GM12864 (cell line): ENCODE measurements at regions not wholly inside any gene's neighbourhood (a gene's known extent, or its start where the extent isn't known, plus 50 kb on each side); places are given as distances from the start of the nearest gene placed in this dataset.

Source experiments
- DNase-seq: peaks from one replicate; pipeline ENCODE4 v3.0.0-alpha.2; 2011; ENCODE audit warnings: low read depth
- H3K4me3 ChIP-seq: 2 replicates; pipeline ENCODE4 v1.5.1; 2011; ENCODE audit warnings: mild to moderate bottlenecking, low read depth, low read length, control low read depth
- TF ChIP-seq, protein P1 (sequence below): IDR thresholded peaks from 2 replicates; pipeline ENCODE4 v1.5.1; 2011; ENCODE audit warnings: low read depth, mild to moderate bottlenecking, moderate library complexity, low read length, control low read depth, inconsistent platforms; ENCODE audit errors: missing control alignments

DNA sequence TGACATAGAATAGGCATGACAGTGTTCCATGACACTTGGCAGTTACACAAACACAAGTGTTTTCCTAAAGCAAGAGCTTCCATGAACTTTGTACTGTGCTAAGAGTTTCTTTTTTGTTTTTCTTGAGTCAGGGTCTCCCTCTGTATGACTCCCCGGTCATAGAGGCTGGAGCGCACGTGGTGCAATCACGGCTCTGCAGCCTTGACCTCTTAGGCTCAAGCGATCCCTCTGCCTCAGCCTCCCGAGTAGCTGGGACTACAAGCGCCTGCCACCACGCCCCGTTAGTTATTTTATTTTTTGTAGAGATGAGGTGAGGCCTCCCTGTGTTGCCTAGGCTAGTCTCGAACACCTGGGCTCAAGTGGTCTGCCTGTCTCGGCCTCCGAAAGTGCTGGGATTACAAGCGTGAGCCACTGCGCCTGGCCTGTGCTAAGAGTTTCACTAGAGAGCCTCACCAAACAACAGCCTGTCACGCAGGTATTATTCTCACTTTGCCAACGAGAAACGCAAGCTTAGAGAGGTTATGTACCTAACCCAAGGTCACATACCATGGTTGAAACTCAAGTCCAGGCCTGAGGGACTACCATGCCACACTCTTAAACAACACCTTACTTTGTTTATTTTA is 355.9 kb downstream of the KLF12 start:
- TF ChIP-seq, protein P1, sequence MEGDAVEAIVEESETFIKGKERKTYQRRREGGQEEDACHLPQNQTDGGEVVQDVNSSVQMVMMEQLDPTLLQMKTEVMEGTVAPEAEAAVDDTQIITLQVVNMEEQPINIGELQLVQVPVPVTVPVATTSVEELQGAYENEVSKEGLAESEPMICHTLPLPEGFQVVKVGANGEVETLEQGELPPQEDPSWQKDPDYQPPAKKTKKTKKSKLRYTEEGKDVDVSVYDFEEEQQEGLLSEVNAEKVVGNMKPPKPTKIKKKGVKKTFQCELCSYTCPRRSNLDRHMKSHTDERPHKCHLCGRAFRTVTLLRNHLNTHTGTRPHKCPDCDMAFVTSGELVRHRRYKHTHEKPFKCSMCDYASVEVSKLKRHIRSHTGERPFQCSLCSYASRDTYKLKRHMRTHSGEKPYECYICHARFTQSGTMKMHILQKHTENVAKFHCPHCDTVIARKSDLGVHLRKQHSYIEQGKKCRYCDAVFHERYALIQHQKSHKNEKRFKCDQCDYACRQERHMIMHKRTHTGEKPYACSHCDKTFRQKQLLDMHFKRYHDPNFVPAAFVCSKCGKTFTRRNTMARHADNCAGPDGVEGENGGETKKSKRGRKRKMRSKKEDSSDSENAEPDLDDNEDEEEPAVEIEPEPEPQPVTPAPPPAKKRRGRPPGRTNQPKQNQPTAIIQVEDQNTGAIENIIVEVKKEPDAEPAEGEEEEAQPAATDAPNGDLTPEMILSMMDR, result no peak
- no peak overlapping the region for H3K4me3 ChIP-seq
- DNase-seq, result no peak

DNA sequence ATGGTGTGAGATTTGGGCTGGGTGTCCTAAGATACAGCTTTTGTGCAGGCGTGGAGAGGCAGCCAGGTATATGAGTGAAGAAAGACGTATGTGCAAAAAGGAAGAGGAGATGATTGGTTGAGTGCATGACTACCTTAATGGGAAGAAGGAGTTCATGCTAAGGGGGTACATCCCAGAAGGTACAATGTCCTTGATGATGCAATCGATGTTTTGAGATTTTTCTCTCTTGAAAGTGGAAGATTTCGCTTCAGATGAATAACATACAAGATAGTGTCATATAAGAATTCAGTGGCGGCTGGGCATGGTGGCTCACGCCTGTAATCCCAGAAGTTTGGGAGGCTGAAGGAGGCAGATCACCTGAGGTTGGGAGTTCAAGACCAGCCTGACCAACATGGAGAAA is 357.1 kb downstream of the KLF12 start:
- DNase-seq, result no peak
- H3K4me3 ChIP-seq, result no peak overlapping the region
- TF ChIP-seq, protein P1, result no peak

DNA sequence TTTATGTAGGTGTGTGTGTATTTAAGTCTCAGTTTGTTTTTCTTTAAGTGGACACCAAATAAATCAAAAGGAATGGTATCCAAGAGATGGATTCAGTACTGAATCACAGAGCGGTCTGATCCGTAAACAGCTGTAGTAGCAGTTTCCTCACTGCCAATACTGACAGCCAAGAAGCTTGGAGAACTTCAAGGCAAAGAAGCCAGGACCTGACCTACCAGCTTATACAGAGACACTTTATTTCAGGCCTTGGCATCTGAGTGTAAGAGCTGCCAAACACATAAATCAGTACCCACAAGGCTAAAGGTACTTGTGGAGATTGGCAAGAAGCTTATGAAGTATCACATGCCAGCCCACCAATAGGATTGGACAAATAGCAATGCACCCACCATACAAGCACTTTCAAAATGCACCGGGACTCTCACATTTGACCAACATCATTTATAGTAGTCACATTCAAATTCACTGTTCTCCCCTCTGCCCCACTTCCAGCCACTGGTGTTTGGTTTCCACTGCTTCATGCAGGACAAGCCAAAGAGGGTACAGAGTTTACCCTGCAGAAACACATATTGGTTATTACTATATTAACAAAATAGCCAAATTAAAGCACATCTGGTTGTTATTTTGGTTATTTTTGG is 357.9 kb downstream of the KLF12 start:
- TF ChIP-seq, protein P1, result no peak
- no peak for DNase-seq
- no peak overlapping the region for H3K4me3 ChIP-seq

DNA sequence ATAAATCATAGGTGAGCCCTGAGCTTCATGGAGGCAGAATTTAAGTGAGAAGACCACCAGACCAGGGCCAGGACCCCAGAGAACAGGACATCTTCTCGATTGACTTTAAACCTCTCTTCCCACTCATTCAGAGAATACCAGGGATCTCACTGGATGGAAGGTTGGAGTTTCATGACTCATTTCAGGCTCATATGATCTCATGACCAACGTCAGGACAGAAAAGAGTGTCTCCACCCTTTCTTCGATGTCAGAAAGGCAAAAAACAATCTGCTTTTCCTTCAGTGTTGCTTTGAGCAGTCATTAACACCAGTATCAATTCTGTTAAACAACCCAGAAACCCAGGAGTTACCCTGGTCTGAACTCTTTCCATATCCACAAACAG is 361.0 kb downstream of the KLF12 start:
- H3K4me3 ChIP-seq, result no peak overlapping the region
- TF ChIP-seq, protein P1, result no peak
- no peak for DNase-seq

DNA sequence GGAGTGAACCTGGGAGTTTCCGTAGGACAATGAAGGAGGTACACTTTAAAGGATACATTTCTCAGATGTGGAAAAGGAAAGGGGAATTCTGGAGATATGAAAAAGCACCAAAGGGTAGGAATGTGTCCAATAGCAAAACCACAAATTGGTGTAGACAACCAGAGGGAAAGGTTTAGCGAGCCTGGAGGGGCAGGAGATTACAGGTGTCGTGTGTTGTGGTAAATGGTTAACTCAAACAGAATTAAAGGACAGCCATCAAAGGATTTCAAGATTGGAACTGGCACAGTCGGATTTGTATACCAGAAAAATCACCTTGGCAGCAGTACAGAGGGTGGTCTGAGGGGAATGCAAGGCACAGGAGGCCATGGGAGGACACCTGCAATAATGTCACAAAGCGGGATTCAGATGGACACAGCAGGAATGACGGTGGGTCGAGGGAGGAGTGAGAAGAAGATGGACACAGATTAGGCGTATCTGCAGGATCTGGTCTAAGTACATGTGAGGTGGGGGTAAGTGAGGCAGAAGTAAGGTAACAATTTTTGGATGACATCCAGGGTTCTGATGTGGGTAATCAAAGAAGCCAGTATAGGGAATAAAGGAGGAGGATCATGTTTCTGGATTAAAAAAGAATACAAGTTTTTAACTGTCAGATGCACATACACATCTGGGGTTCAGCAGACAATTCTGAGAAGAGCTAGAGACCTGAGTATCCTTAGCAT is 361.6 kb downstream of the KLF12 start:
- H3K4me3 ChIP-seq, result no peak overlapping the region
- no peak for DNase-seq
- TF ChIP-seq, protein P1, result no peak

DNA sequence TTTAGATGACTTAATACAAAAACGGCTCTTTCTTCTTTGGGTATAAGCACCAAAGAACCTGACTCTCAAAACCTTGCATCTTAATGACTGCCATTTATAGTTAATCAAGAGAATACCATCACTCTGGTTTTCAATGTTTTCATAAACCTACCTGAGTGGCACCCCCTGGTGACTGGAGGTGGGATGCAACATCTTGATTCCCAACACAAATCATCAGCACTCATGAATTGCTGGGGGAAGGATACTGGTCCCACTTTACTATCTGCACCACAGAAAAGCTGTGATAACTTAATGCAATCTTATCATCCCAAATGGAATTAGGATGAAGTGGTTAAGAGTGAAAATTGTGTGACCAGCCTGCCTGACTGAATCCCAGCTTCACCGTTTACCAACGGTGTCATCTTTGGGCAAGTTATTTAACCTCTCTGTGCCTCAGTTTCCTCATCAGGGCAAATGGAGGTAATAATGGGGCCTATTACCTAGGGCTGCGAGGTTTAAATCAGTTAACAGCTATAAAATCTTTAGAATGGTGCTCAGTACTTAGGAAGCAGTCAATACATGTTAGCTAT is 366.4 kb downstream of the KLF12 start:
- no peak for DNase-seq
- no peak overlapping the region for H3K4me3 ChIP-seq
- TF ChIP-seq, protein P1, result peak; percentile 56
